WTC11 (cell line): ENCODE measurements at regions not wholly inside any gene's neighbourhood (a gene's known extent, or its start where the extent isn't known, plus 50 kb on each side); places are given as distances from the start of the nearest gene placed in this dataset.

Experiments
- ATAC-seq: fragments of 200-7000 bp; cut with Tn5 transposase; 2 replicates; pipeline ENCODE4 v1.10.0; 2021; ENCODE audit warnings: mild to moderate bottlenecking, moderate library complexity
- CTCF ChIA-PET: fragments of 300-600 bp; sonication (Branson Sonifier 250); formaldehyde crosslinking; loops from one replicate; lab custom pipeline; 2021; ENCODE audit warnings: antibody characterized with exemption; lab: Charles Lee
- POLR2A ChIA-PET: fragments of 350-600 bp; sonication (Branson Sonifier 250); formaldehyde crosslinking; loops from one replicate; lab custom pipeline; 2021; ENCODE audit warnings: antibody characterized with exemption; lab: Charles Lee
- DNase-seq: peaks from one replicate; pipeline ENCODE4 v3.0.0; 2021; ENCODE audit warnings: low spot score
- H3K27ac Mint-ChIP-seq: 2 replicates; pipeline ENCODE4 v1.8.0; 2021; ENCODE audit warnings: mixed read lengths
- H3K27me3 Mint-ChIP-seq: 2 replicates; pipeline ENCODE4 v1.8.0; 2021; ENCODE audit warnings: low read depth, mild to moderate bottlenecking, moderate library complexity, mixed read lengths
- H3K36me3 Mint-ChIP-seq: 2 replicates; pipeline ENCODE4 v1.8.0; 2021; ENCODE audit warnings: mixed read lengths
- H3K4me1 Mint-ChIP-seq: 2 replicates; pipeline ENCODE4 v1.8.0; 2022; ENCODE audit warnings: mixed read lengths
- H3K4me3 Mint-ChIP-seq: 2 replicates; pipeline ENCODE4 v1.8.0; 2021; ENCODE audit warnings: mild to moderate bottlenecking, moderate library complexity, mixed read lengths
- H3K9me3 Mint-ChIP-seq: 2 replicates; pipeline ENCODE4 v1.8.0; 2021; ENCODE audit warnings: mixed read lengths
- ATF1 ChIP-seq: sonication (generic); formaldehyde crosslinking; IDR thresholded peaks from 2 replicates; pipeline ENCODE4 v1.8.1; 2023; ENCODE audit warnings: mild to moderate bottlenecking, moderate library complexity, missing genetic modification reagents
- CDX4 ChIP-seq: fragments of 250-450 bp; sonication (Bioruptor Pico); IDR thresholded peaks from 2 replicates; pipeline ENCODE4 v1.9.0; 2021; ENCODE audit warnings: moderate library complexity, mild to moderate bottlenecking, inconsistent platforms, borderline replicate concordance
- CREB1 ChIP-seq: sonication (generic); formaldehyde crosslinking; IDR thresholded peaks from 2 replicates; pipeline ENCODE4 v1.8.0; 2023; ENCODE audit warnings: mild to moderate bottlenecking, missing genetic modification reagents
- CTCF ChIP-seq: fragments of 200-600 bp; IDR thresholded peaks from 2 replicates; pipeline ENCODE4 v1.8.0; 2022; ENCODE audit warnings: antibody characterized with exemption
- E2F5 ChIP-seq: sonication (generic); formaldehyde crosslinking; IDR thresholded peaks from 2 replicates; pipeline ENCODE4 v1.8.1; 2022; ENCODE audit warnings: mild to moderate bottlenecking, moderate library complexity, missing genetic modification reagents
- FOXP1 ChIP-seq: sonication (generic); formaldehyde crosslinking; IDR thresholded peaks from 2 replicates; pipeline ENCODE4 v1.8.0; 2022; ENCODE audit warnings: missing genetic modification reagents, mild to moderate bottlenecking, moderate library complexity, borderline replicate concordance
- FOXP4 ChIP-seq: sonication (generic); formaldehyde crosslinking; IDR thresholded peaks from 2 replicates; pipeline ENCODE4 v1.8.0; 2022; ENCODE audit warnings: mild to moderate bottlenecking, missing genetic modification reagents
- IRF1 ChIP-seq: sonication (generic); formaldehyde crosslinking; IDR thresholded peaks from 2 replicates; pipeline ENCODE4 v1.8.0; 2023; ENCODE audit warnings: missing genetic modification reagents
- IRF2 ChIP-seq: sonication (generic); formaldehyde crosslinking; IDR thresholded peaks from 2 replicates; pipeline ENCODE4 v1.8.0; 2022; ENCODE audit warnings: low read depth, missing genetic modification reagents, borderline replicate concordance
- NFE2L1 ChIP-seq: sonication (generic); formaldehyde crosslinking; IDR thresholded peaks from 2 replicates; pipeline ENCODE4 v1.8.1; 2023; ENCODE audit warnings: missing genetic modification reagents
- NFYB ChIP-seq: sonication (generic); formaldehyde crosslinking; conservative IDR thresholded peaks from 2 replicates; pipeline ENCODE4 v1.8.0; 2022; ENCODE audit warnings: low read depth, missing genetic modification reagents
- PRDM15 ChIP-seq: sonication (generic); formaldehyde crosslinking; IDR thresholded peaks from 2 replicates; pipeline ENCODE4 v1.8.0; 2022; ENCODE audit warnings: missing genetic modification reagents
- PREB ChIP-seq: sonication (generic); formaldehyde crosslinking; IDR thresholded peaks from 2 replicates; pipeline ENCODE4 v1.8.1; 2022; ENCODE audit warnings: mild to moderate bottlenecking, missing genetic modification reagents, moderate library complexity, borderline replicate concordance
- TEAD4 ChIP-seq: sonication (generic); formaldehyde crosslinking; IDR thresholded peaks from 2 replicates; pipeline ENCODE4 v1.8.0; 2022; ENCODE audit warnings: mild to moderate bottlenecking, missing genetic modification reagents
- ZNF232 ChIP-seq: sonication (generic); formaldehyde crosslinking; IDR thresholded peaks from 2 replicates; pipeline ENCODE4 v1.8.0; 2022; ENCODE audit warnings: mild to moderate bottlenecking, missing genetic modification reagents
- ZNF263 ChIP-seq: sonication (generic); formaldehyde crosslinking; IDR thresholded peaks from 2 replicates; pipeline ENCODE4 v1.8.1; 2022; ENCODE audit warnings: low read depth, mild to moderate bottlenecking, moderate library complexity, missing genetic modification reagents
- ZNF416 ChIP-seq: fragments of 250-450 bp; sonication (Bioruptor Pico); IDR thresholded peaks from 2 replicates; pipeline ENCODE4 v1.9.0; 2021; ENCODE audit warnings: mild to moderate bottlenecking, inconsistent platforms
- ZNF512 ChIP-seq: sonication (generic); formaldehyde crosslinking; IDR thresholded peaks from 2 replicates; pipeline ENCODE4 v1.8.1; 2022; ENCODE audit warnings: missing genetic modification reagents, borderline replicate concordance

GRCh38 chr20:56974499-56975250, 291.8 kb downstream of the BMP7 start:
- DNase-seq (peak; percentile 80), ATAC-seq (peak; percentile 72)
- H3K27ac Mint-ChIP-seq, result no peak overlapping the region
- peaks cover 43% of the 10 kb centered on the region for H3K4me1 Mint-ChIP-seq
- H3K4me3 Mint-ChIP-seq, result peak overlapping the region; percentile 39
- H3K27me3 Mint-ChIP-seq, result peaks cover 28% of the 10 kb centered on the region
- ChIA-PET POLR2A (no interaction called here), CTCF (interaction anchor here (0.6 to 3.8 kb wide), 74 partner anchors 9 to 424 kb away, joined by 3 to 94 read pairs (median 4); partner anchors contain the start of gene TFAP2C)
- TF ChIP-seq ZNF416 (CRISPR knock-in tag) (no peak), ATF1 (CRISPR knock-in tag) (no peak), CDX4 (CRISPR knock-in tag) (no peak), CTCF (peak; percentile 62), NFYB (CRISPR knock-in tag) (no peak), ZNF232 (CRISPR knock-in tag) (no peak), E2F5 (CRISPR knock-in tag) (no peak), FOXP1 (CRISPR knock-in tag) (no peak), NFE2L1 (CRISPR knock-in tag) (no peak)
- H3K36me3 Mint-ChIP-seq, result no peaks in the 10 kb centered on the region
- H3K9me3 Mint-ChIP-seq, result no peaks in the 10 kb centered on the region

GRCh38 chr20:56975838-56976237, 290.6 kb downstream of the BMP7 start:
- H3K27ac Mint-ChIP-seq, result no peak overlapping the region
- H3K4me3 Mint-ChIP-seq, result no peak overlapping the region
- H3K36me3 Mint-ChIP-seq, result no peaks in the 10 kb centered on the region
- no peak for ATAC-seq
- H3K4me1 Mint-ChIP-seq, result peaks cover 43% of the 10 kb centered on the region
- ChIA-PET CTCF (no interaction called here), POLR2A (no interaction called here)
- no peaks in the 10 kb centered on the region for H3K9me3 Mint-ChIP-seq
- DNase-seq, result no peak
- no peak for TF ChIP-seq ZNF512 (CRISPR knock-in tag)
- TF ChIP-seq CREB1 (CRISPR knock-in tag), result no peak
- TF ChIP-seq FOXP4 (CRISPR knock-in tag), result no peak
- no peak for TF ChIP-seq NFE2L1 (CRISPR knock-in tag)
- no peak for TF ChIP-seq ZNF263 (CRISPR knock-in tag)
- no peak for TF ChIP-seq TEAD4 (CRISPR knock-in tag)
- TF ChIP-seq IRF2, result no peak
- H3K27me3 Mint-ChIP-seq, result peaks cover 28% of the 10 kb centered on the region

- ChIA-PET POLR2A (no interaction called here), CTCF (no interaction called here)
- peaks cover 43% of the 10 kb centered on the region for H3K4me1 Mint-ChIP-seq
- no peak overlapping the region for H3K4me3 Mint-ChIP-seq
- no peak overlapping the region for H3K27ac Mint-ChIP-seq
- ATAC-seq (no peak), DNase-seq (no peak)
- H3K9me3 Mint-ChIP-seq, result no peaks in the 10 kb centered on the region
- H3K36me3 Mint-ChIP-seq, result no peaks in the 10 kb centered on the region
- H3K27me3 Mint-ChIP-seq, result peaks cover 28% of the 10 kb centered on the region
- no peak for TF ChIP-seq PRDM15 (CRISPR knock-in tag)
- no peak for TF ChIP-seq PREB (CRISPR knock-in tag)
- no peak for TF ChIP-seq TEAD4 (CRISPR knock-in tag)
- TF ChIP-seq IRF1 (CRISPR knock-in tag), result no peak
Observed at GRCh38 chr20:56976336-56976735, 290.1 kb downstream of the BMP7 start.
